LoVo (cell line): ENCODE measurements at regions not wholly inside any gene's neighbourhood (a gene's known extent, or its start where the extent isn't known, plus 50 kb on each side); places are given as distances from the start of the nearest gene placed in this dataset.

ENCODE experiments used
- DNase-seq: peaks from one replicate; pipeline ENCODE4 v3.0.0-alpha.2; 2016; ENCODE audit warnings: low spot score

DNA sequence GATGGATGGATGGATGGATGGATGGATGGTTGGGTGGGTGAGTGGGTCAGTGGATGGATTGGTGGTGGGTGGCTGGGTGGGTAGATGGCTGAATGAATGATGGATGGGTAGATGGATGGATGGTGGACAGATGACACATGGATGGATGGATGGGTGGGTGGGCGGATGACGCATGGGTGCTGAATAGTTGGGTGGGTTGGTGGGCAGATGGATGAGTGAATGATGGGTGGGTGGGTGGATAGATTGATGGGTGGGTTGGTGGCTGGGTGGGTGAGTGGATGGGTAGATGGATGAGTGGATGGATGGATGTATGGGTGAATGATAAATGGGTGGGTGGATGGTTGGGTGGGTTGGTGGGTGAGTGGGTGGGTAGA lies 69.9 kb upstream of the NKX1-1 start:
- no peak for DNase-seq

DNA sequence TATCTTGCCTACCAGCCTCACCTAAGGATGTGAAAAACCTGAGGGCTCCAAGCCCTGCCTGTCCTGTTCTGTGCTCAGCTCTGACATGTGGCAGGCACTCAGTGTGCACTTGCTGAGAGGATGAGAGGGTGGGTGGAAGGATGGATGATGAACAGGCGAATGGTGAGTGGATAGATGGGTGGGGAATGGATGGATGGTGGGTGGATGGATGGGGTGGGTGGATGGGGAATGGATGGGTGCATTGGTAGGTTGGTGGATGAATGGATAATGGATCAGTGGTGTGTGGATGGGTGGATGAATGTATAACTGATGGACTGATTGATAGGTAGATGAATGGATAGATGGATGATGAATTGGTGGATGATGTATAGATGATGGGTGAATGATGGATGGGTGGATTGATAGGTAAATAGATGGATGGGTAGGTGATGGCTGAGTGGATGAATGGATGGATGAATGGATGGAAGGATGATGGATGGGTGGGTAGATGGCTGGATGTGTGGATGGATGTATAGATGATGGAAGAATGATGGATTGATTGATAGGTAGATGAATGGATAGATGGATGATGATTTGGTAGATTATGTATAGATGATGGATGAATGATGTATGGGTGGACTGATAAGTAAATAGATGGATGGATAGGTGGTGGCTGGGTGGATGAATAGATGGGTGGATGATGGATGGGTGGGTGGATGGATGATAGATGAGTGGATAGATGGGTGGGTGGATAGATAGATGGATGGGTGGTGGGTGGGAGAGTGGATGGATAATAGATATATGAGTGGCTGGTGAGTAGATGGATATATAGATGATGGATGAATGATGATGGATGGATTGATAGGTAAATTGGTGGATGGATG lies 69.3 kb upstream of the NKX1-1 start:
- no peak for DNase-seq

DNA sequence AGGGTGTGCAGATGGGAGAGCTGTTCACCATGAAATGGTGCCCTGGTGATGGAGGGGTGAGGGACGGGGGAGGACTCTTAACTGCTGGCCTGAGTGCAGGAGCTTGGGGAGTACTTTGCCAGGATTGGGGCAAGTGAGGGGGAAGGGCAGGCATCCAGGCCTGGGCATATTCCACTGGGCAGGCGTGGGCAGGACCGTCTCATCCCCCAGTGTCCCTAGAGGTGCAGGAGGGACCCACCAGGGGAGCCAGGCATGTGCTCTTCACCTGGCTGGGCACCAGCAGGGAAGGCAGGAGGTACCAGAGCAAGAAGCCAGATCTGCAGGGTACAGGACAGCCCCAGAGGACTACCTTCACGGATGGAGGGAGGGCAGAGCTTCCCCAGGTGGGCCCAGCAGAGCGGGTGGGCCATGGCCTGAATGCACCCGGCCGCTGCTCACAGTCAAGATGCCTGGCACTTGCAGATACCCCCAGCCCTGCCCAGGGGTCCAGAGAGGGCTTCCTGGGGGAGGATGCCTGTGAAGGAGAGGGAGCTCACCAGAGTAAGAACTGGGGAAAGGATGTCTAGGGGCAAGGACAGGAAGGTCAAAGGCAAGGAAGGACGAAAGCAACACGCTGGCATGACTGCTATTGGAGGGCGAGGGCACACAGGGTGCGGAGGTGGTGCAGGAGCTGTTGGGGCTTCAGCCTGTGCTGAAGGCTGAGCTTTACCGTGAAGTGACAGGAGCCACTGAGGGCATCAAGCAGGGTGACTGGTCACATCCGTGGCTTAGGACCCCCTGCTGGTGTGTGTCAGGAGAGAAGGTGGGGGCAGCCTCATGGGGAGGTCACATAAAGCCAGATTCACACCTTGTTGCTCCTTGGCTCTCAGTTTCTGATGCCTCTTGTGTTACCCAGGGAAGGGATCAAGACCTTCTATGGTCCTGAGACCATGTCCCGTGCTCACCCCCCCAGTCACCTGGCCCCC lies 68.2 kb upstream of the NKX1-1 start:
- no peak for DNase-seq

DNA sequence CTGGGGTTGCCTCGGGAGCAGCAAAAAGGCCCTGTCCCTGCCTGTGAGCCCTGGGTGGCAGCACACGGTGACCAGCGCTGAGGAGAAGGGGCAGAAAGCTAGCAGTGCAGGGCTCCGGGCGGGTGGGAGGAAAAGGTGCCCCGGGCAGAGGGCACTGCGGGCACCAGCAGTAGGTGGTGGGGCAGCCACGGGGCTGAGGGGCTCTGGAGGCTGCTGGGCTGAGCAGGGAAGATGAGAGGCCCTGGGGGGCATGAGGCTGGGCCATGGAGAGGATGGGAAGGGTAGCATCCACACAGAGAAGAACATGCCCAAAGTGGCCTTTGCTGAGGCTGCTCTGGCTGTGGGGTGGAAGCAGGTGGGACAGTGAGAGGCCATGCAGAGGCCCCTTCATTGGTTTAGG lies 67.5 kb upstream of the NKX1-1 start:
- no peak for DNase-seq

- DNase-seq = no peak
Observed at GRCh38 chr4:1472911-1473518, 66.8 kb upstream of the NKX1-1 start.

- no peak for DNase-seq
Observed at GRCh38 chr4:1472148-1472797, 66.0 kb upstream of the NKX1-1 start.

GRCh38 chr4:1471443-1472147 lies 65.4 kb upstream of the NKX1-1 start:
- no peak for DNase-seq

DNA sequence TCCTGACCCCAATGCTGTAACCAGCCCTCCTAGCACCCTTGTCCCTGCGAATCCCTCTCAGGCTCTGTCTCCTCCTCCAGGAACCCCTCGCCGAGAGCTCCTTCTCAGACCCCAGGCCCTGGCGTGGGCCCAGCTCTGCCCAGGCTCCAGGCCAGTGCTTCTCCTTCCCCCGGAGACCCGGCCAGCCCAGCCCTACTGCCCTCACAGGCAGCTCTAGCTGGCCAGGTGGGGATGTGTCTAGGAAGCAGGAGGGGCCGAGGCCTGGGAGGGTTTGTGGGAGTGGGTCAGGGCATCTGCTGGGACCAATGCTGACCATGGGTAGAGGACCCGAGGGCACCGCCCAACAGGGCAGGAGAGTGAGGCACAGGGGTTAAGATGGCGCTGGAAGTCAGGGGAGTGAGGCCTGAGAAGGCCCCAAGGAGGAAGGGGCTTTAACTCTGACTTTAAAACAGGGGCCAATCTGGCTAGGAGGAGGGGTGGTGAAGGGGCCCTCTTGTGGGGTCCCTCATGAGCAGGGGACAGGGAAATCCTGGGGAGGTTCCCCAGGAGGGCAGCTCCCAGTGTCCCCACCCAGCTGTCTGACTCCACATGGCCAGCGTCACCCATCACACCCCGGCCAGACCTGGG lies 64.7 kb upstream of the NKX1-1 start:
- no peak for DNase-seq

GRCh38 chr4:1470393-1470670 lies 64.1 kb upstream of the NKX1-1 start:
- no peak for DNase-seq

- no peak for DNase-seq
Observed at GRCh38 chr4:1469607-1470392, 63.6 kb upstream of the NKX1-1 start.

- DNase-seq = no peak
Observed at GRCh38 chr4:1469043-1469442, 62.8 kb upstream of the NKX1-1 start.

DNA sequence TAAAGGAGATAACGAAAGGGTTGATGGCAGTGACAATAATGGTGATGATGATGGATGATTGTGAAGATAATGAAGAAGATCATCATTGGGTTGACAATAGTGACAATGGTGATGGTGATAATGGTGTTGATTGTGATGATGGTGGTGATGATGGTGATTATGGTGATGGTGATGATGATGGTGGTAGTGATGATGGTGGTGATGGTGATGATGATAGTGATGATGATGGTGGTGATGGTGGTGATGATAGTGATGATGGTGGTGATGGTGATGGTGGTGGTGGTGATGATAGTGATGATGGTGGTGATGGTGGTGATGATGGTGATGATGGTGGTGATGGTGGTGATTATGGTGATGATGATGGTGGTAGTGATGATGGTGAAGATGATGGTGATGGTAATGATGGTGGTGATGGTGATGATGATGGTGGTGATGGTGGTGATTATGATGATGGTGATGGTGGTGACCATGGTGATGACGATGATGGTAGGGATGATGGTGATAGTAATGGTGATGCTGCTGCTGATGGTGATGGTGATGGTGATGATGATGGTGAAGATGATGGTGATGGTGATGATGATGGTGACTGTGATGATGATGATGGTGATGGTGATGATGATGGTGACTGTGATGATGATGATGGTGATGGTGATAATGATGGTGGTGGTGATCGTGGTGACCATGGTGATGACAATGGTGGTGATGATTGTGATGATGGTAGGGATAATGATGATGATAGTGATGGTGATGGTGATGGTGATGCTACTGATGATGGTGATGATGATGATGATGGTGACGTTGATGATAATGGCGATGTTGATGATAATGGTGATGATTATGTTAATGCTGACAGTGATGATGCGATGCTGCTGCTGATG lies 61.6 kb upstream of the NKX1-1 start:
- no peak for DNase-seq

- no peak for DNase-seq
Observed at GRCh38 chr4:1466863-1467165, 60.6 kb upstream of the NKX1-1 start.

GRCh38 chr4:1466034-1466862 lies 60.0 kb upstream of the NKX1-1 start:
- DNase-seq = no peak

GRCh38 chr4:1465173-1466033 lies 59.2 kb upstream of the NKX1-1 start:
- DNase-seq = no peak

DNA sequence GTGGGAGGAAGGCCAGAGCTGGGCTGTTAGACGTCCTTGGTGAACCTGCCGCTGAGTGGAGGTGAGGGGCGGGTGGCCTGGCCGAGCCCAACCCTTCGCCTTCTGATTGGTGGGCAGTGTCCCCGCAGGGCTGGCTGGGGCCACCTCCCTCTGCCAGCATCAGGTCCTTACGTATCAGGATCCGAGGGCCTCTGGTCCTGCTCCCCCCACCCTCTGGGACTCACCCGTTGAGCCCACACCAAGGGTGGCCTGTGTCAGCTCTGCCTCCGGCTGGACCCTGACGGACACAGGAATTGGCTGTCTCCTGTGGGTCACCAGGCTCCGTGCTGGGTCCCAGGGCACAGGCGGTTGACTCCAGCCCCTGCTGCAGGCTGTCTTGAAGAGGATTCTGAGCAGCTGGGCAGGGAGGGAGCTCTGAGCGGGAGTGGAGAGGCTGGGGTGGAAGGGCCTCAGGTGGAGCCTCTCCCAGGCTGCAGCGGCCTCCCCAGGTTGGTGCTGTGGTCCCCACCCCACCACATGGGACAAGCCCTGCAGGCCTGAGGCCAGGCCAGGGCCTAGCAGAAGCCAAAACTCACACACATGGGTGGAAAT lies 58.4 kb upstream of the NKX1-1 start:
- no peak for DNase-seq

GRCh38 chr4:1463927-1464540 lies 57.8 kb upstream of the NKX1-1 start:
- no peak for DNase-seq
